ENCODE measurements at regions not wholly inside any gene's neighbourhood (a gene's known extent, or its start where the extent isn't known, plus 50 kb on each side); places are given as distances from the start of the nearest gene placed in this dataset.

- Histone ChIP-seq H3K27ac (ENCODE audit: extremely low read depth, low read depth, low read length) (no peak overlapping the region), H3K9me3 (ENCODE audit: control insufficient read depth, insufficient read depth, low read depth, low read length) (no peaks in the 10 kb centered on the region), H3K4me1 (ENCODE audit: control insufficient read depth, insufficient read depth, low read length) (peaks cover 15% of the 10 kb centered on the region), H3K4me3 (ENCODE audit: low read depth, low read length) (no peak overlapping the region), H3K36me3 (ENCODE audit: control insufficient read depth in 2 of 2, insufficient read depth in 1 of 2, low read length in 2 of 2) (no peaks in the 10 kb centered on the region)
- POLR2A ChIA-PET: no interaction called here
- CTCF ChIA-PET: interaction anchor here (0.5 to 1.0 kb wide), 3 partner anchors 8 to 195 kb away, joined by 3 to 5 read pairs (median 3); no protein-coding TSS in a partner anchor
- TF ChIP-seq TSHZ1 (tag by site-specific recombination; IDR thresholded peaks at IDR 0.05; ENCODE audit: borderline replicate concordance): 0 out of 2 replicates have a peak, but pooled peaks have one; percentile 53
- TF ChIP-seq ZFP3 (tag by site-specific recombination; IDR thresholded peaks at IDR 0.05; ENCODE audit: low read depth): no peak
- TF ChIP-seq ZNF433 (tag by site-specific recombination; IDR thresholded peaks at IDR 0.05; ENCODE audit: low read depth): no peak
- peak; percentile 54; the same call in 1 of the 2 replicates for TF ChIP-seq ZNF558 (tag by site-specific recombination; IDR thresholded peaks at IDR 0.05)
- no peak for TF ChIP-seq ZNF645 (tag by site-specific recombination; IDR thresholded peaks at IDR 0.05)
- 0 out of 2 replicates have a peak, but pooled peaks have one; percentile 16 for TF ChIP-seq ZBTB17 (tag by site-specific recombination; IDR thresholded peaks at IDR 0.05)
- TF ChIP-seq ZNF335 (tag by site-specific recombination; conservative IDR thresholded peaks at IDR 0.05): peak; percentile 84
- peak; percentile 45; the same call in 1 of the 2 replicates for TF ChIP-seq ZNF184 (tag by site-specific recombination; IDR thresholded peaks at IDR 0.05)
- no peak; the same call in 1 of the 2 replicates for TF ChIP-seq KLF16 (tag by site-specific recombination; IDR thresholded peaks at IDR 0.05)
- TF ChIP-seq ZBTB20 (tag by site-specific recombination; IDR thresholded peaks at IDR 0.05): 0 out of 2 replicates have a peak, but pooled peaks have one; percentile 12
- no peak for TF ChIP-seq ZNF701 (tag by site-specific recombination; IDR thresholded peaks at IDR 0.05)
- TF ChIP-seq SCRT1 (tag by site-specific recombination; IDR thresholded peaks at IDR 0.05; ENCODE audit: borderline replicate concordance): no peak
- no peak for TF ChIP-seq PBX3 (CRISPR knock-in tag; IDR thresholded peaks at IDR 0.05)
- TF ChIP-seq ATF2 (tag by site-specific recombination; IDR thresholded peaks at IDR 0.05; ENCODE audit: low read depth): peak; percentile 94
- peak; percentile 86 for TF ChIP-seq ZEB2 (tag by site-specific recombination; IDR thresholded peaks at IDR 0.05)
- TF ChIP-seq ZNF843 (tag by site-specific recombination; IDR thresholded peaks at IDR 0.05): peak; percentile 78
- TF ChIP-seq SP7 (tag by site-specific recombination; IDR thresholded peaks at IDR 0.05): peak; percentile 66
- TF ChIP-seq ZNF518A (tag by site-specific recombination; conservative IDR thresholded peaks at IDR 0.05; ENCODE audit: low read depth): peak; percentile 26; the same call in 1 of the 2 replicates
- no peak; the same call in 1 of the 2 replicates for TF ChIP-seq SP2 (tag by site-specific recombination; IDR thresholded peaks at IDR 0.05)
- peak; percentile 79 for TF ChIP-seq PRDM6 (tag by site-specific recombination; IDR thresholded peaks at IDR 0.05)
Measured at GRCh38 chr10:32149252-32149955, 93.2 kb upstream of the KIF5B start.
